Right lobe of liver (tissue), 4 donors: ENCODE measurements at regions not wholly inside any gene's neighbourhood (a gene's known extent, or its start where the extent isn't known, plus 50 kb on each side); places are given as distances from the start of the nearest gene placed in this dataset.

Experiments used
- POLR2A ChIP-seq: fragments of 450-650 bp; IDR thresholded peaks from one replicate; pipeline ENCODE4 v1.6.1; 2017; ENCODE audit warnings: antibody characterized with exemption, mild to moderate bottlenecking
- TF ChIP-seq, protein P1 (sequence below), 4 donors: fragments of 200-600 bp in 3 of 4; fragments of 450-650 bp in 1 of 4; IDR thresholded peaks; one replicate each; pipeline versions ENCODE4 v1.5.1 to v1.8.0; 2016 to 2022; ENCODE audit warnings: antibody characterized with exemption in 4 of 4, mild to moderate bottlenecking in 2 of 4
- donor health status: DM: no; HTN: no; CAD: no.
- donor health status: DM: no; HTN: no; CAD: no.
- donor health status: DM: no; HTN: yes; CAD: no.

DNA sequence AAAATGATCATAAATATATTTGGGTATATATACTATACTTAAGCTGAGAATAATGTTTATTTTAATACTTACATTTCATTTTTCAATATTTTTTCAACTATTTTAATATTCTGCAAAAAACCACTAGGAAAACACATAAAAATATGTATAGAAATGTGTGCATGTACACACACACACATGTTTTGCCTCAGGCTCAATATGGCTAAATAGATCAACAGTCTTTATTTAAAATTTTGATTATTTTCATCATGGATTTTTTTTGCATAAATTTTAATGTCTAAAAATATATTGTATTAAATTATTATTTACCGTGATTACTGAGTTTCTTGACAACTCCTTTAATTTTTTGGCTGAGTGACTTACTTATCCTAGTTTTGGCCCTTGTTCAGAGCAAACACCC is 846.5 kb downstream of the DHX35 start:
- TF ChIP-seq, protein P1, sequence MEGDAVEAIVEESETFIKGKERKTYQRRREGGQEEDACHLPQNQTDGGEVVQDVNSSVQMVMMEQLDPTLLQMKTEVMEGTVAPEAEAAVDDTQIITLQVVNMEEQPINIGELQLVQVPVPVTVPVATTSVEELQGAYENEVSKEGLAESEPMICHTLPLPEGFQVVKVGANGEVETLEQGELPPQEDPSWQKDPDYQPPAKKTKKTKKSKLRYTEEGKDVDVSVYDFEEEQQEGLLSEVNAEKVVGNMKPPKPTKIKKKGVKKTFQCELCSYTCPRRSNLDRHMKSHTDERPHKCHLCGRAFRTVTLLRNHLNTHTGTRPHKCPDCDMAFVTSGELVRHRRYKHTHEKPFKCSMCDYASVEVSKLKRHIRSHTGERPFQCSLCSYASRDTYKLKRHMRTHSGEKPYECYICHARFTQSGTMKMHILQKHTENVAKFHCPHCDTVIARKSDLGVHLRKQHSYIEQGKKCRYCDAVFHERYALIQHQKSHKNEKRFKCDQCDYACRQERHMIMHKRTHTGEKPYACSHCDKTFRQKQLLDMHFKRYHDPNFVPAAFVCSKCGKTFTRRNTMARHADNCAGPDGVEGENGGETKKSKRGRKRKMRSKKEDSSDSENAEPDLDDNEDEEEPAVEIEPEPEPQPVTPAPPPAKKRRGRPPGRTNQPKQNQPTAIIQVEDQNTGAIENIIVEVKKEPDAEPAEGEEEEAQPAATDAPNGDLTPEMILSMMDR (IDR thresholded peaks at IDR 0.05), result no peak
- no peak for TF ChIP-seq POLR2A
